Fibroblast of pulmonary artery (primary cell): ENCODE measurements at regions not wholly inside any gene's neighbourhood (a gene's known extent, or its start where the extent isn't known, plus 50 kb on each side); places are given as distances from the start of the nearest gene placed in this dataset.

Source experiments
- DNase-seq: peaks from one replicate; pipeline ENCODE4 v3.0.0-alpha.2; 2010; ENCODE audit warnings: low read depth
- H3K4me3 ChIP-seq: replicated peaks from 2 replicates; pipeline ENCODE4 v1.5.1; 2011; ENCODE audit warnings: low read depth, mild to moderate bottlenecking, control low read depth, low read length, moderate library complexity
- CTCF ChIP-seq: IDR thresholded peaks from 2 replicates; pipeline ENCODE4 v1.5.1; 2011; ENCODE audit warnings: mild to moderate bottlenecking, control low read depth, low read length, inconsistent platforms; ENCODE audit errors: missing control alignments

GRCh38 chr4:125517831-125518230 lies 203.1 kb downstream of the FAT4 start:
- DNase-seq: peak; percentile 36
- TF ChIP-seq CTCF: no peak
- no peak overlapping the region for H3K4me3 ChIP-seq

- no peak for DNase-seq
- no peak for TF ChIP-seq CTCF
These were observed 203.5 kb downstream of the FAT4 start for GRCh38 chr4:125518281-125518680.

GRCh38 chr4:125519371-125520146 lies 204.8 kb downstream of the FAT4 start:
- no peak for TF ChIP-seq CTCF
- H3K4me3 ChIP-seq: no peak overlapping the region
- no peak for DNase-seq

More at GRCh38 chr4:125518281-125518680, 203.5 kb downstream of the FAT4 start:
- H3K4me3 ChIP-seq: no peak overlapping the region

GRCh38 chr4:125520258-125520990 lies 205.7 kb downstream of the FAT4 start:
- no peak for TF ChIP-seq CTCF
- no peak overlapping the region for H3K4me3 ChIP-seq
- peak; percentile 79 for DNase-seq

GRCh38 chr4:125522588-125522987 lies 207.8 kb downstream of the FAT4 start:
- no peak for DNase-seq
- H3K4me3 ChIP-seq: no peak overlapping the region
- no peak for TF ChIP-seq CTCF

GRCh38 chr4:125522992-125523391 lies 208.2 kb downstream of the FAT4 start:
- H3K4me3 ChIP-seq: no peak overlapping the region
- no peak for DNase-seq
- TF ChIP-seq CTCF: no peak
